K562 (cell line): ENCODE measurements at regions not wholly inside any gene's neighbourhood (a gene's known extent, or its start where the extent isn't known, plus 50 kb on each side); places are given as distances from the start of the nearest gene placed in this dataset.

Experiments
- ATAC-seq: fragments of 200-7000 bp; cut with Tn5 transposase; 3 replicates; pipeline ENCODE4 v1.9.1; 2020; ENCODE audit warnings: moderate library complexity
- BruUV-seq: library from RNA; stranded (reverse); fragments of 400-500 nt; replicated peaks from 2 replicates; lab custom pipeline; 2021; lab: Mats Ljungman, UMichigan
- CTCF ChIA-PET: fragments of 300-600 bp; formaldehyde crosslinking; extraction: SDS; loops from one replicate; lab custom pipeline; 2021; ENCODE audit warnings: low intra/inter-chr PET ratio; lab: Yijun Ruan, JAX
- POLR2A ChIA-PET: fragments of 300-600, 350-650 bp; sonication (Branson Sonifier 250); formaldehyde crosslinking; extraction: SDS; loops from one replicate; lab custom pipeline; 2021; ENCODE audit warnings: antibody characterized with exemption, inconsistent platforms; lab: Yijun Ruan, JAX
- DNase-seq, 4 experiments: peaks; one replicate each; pipeline versions ENCODE4 v3.0.0 to v3.0.0-alpha.2; 2011 to 2018; ENCODE audit warnings: low spot score in 3 of 4, mixed read lengths in 3 of 4; ENCODE audit errors: extremely low read depth in 1 of 4
- FAIRE-seq: peaks from 2 replicates; lab custom pipeline; 2011; peaks lifted over from hg19 to GRCh38; lab: Jason Lieb, UNC
- H2AFZ ChIP-seq: 2 replicates; pipeline ENCODE4 v1.6.0; 2011; ENCODE audit warnings: low read depth, low read length, control low read depth, inconsistent platforms
- H3K27ac ChIP-seq: fragments of 200-600 bp; 3 replicates; pipeline ENCODE4 v1.8.0; 2011; ENCODE audit warnings: low read depth, mild to moderate bottlenecking, control low read depth, inconsistent platforms, low read length, moderate library complexity, mixed read lengths; ENCODE audit errors: extremely low read depth
- H3K27me3 ChIP-seq, 2 experiments: fragments of 300-600 bp in 1 of 2; 2 replicates in 1 of 2; 3 replicates in 1 of 2; pipeline versions ENCODE4 v1.6.0 to v1.8.0; 2011; ENCODE audit warnings: inconsistent platforms in 2 of 2, low read length in 2 of 2, mild to moderate bottlenecking in 1 of 2, mixed read lengths in 1 of 2, moderate library complexity in 1 of 2; ENCODE audit not compliant: control insufficient read depth in 2 of 2, insufficient read depth in 2 of 2
- H3K36me3 ChIP-seq: fragments of 300-600 bp; 3 replicates; pipeline ENCODE4 v1.8.0; 2011; ENCODE audit warnings: mild to moderate bottlenecking, low read length, inconsistent platforms; ENCODE audit not compliant: control insufficient read depth, insufficient read depth
- H3K4me1 ChIP-seq, 2 experiments: fragments of 200-600 bp in 1 of 2; replicated peaks in 1 of 2; 2 replicates in 1 of 2; 3 replicates in 1 of 2; pipeline versions ENCODE4 v1.5.1 to v1.8.0; 2011; ENCODE audit warnings: inconsistent platforms in 2 of 2, low read length in 2 of 2, mild to moderate bottlenecking in 1 of 2, mixed read lengths in 1 of 2, moderate library complexity in 1 of 2; ENCODE audit not compliant: control insufficient read depth in 2 of 2, insufficient read depth in 2 of 2
- H3K4me2 ChIP-seq: 2 replicates; pipeline ENCODE4 v1.6.1; 2011; ENCODE audit warnings: low read length, control low read depth, inconsistent platforms, mixed read lengths; ENCODE audit not compliant: insufficient read depth
- H3K4me3 ChIP-seq: fragments of 200-600 bp; sonication (generic), shearing (Covaris generic); 2 replicates; pipeline ENCODE4 v1.5.1; 2016; ENCODE audit warnings: control low read depth, inconsistent platforms
- H3K79me2 ChIP-seq: fragments of 200-600 bp; 3 replicates; pipeline ENCODE4 v1.8.0; 2011; ENCODE audit warnings: low read length, inconsistent platforms; ENCODE audit not compliant: control insufficient read depth, insufficient read depth
- H3K9ac ChIP-seq, 2 experiments: 2 replicates each; pipeline versions ENCODE4 v1.6.0 to v1.6.1; 2011; ENCODE audit warnings: low read depth in 2 of 2, low read length in 2 of 2, control low read depth in 1 of 2, inconsistent platforms in 1 of 2, mild to moderate bottlenecking in 1 of 2, mixed read lengths in 1 of 2; ENCODE audit not compliant: insufficient read depth in 1 of 2
- H3K9me1 ChIP-seq: one replicate; pipeline ENCODE4 v1.6.0; 2011; ENCODE audit warnings: inconsistent platforms, mild to moderate bottlenecking, low read length, moderate library complexity; ENCODE audit not compliant: control insufficient read depth, insufficient read depth
- H3K9me3 ChIP-seq: replicated peaks from 2 replicates; pipeline ENCODE4 v1.5.1; 2011; ENCODE audit warnings: low read depth, low read length, inconsistent platforms; ENCODE audit not compliant: control insufficient read depth, insufficient read depth
- H4K20me1 ChIP-seq: replicated peaks from 2 replicates; pipeline ENCODE4 v1.6.1; 2011; ENCODE audit warnings: low read length, inconsistent platforms, mixed read lengths; ENCODE audit not compliant: control insufficient read depth, insufficient read depth
- L3MBTL2 ChIP-seq: fragments of 450-650 bp; IDR thresholded peaks from 2 replicates; pipeline ENCODE4 v1.6.1; 2016; ENCODE audit warnings: mild to moderate bottlenecking, moderate library complexity
- MEF2D ChIP-seq: conservative IDR thresholded peaks from 2 replicates; pipeline ENCODE4 v1.6.1; 2016; ENCODE audit warnings: low read depth, missing genetic modification characterization, missing compliant biosample characterization
- MITF ChIP-seq: IDR thresholded peaks from 2 replicates; pipeline ENCODE4 v1.6.1; 2014; ENCODE audit warnings: antibody characterized with exemption
- NONO ChIP-seq, 2 experiments: fragments of 200-400 bp in 1 of 2; fragments of 450-650 bp in 1 of 2; formaldehyde crosslinking in 1 of 2; IDR thresholded peaks; 2 replicates each; pipeline ENCODE4 v1.6.1; 2017; ENCODE audit warnings: low read depth in 2 of 2, mild to moderate bottlenecking in 2 of 2, moderate library complexity in 2 of 2, low read length in 1 of 2
- SAFB ChIP-seq: fragments of 200-400 bp; formaldehyde crosslinking; IDR thresholded peaks from 2 replicates; pipeline ENCODE4 v1.6.1; 2017; ENCODE audit warnings: low read depth, low read length, borderline replicate concordance
- YY1 ChIP-seq, 3 experiments: IDR thresholded peaks; 2 replicates each; pipeline ENCODE4 v1.6.1; 2011; ENCODE audit warnings: low read length in 2 of 3, mild to moderate bottlenecking in 2 of 3, moderate library complexity in 2 of 3, borderline replicate concordance in 1 of 3, control low read depth in 1 of 3, low read depth in 1 of 3; ENCODE audit not compliant: insufficient read depth in 3 of 3, insufficient replicate concordance in 2 of 3, control insufficient read depth in 1 of 3, insufficient read length in 1 of 3; ENCODE audit errors: extremely low read depth in 1 of 3
- WGBS: fragments of 100-300 bp; shearing (Covaris generic); methylation state at CpG from one replicate; pipeline ENCODE4 v1.1.6; 2016; ENCODE audit warnings: low coverage, mixed read lengths; ENCODE audit not compliant: insufficient coverage; ENCODE audit errors: missing lambda C conversion rate; 5-methylcytosine and 5-hydroxymethylcytosine counted together
- in situ Hi-C: fragments of 300-500 bp; cut with MboI; formaldehyde crosslinking; loops from 4 replicates; pipeline ENCODE4 v1.15.0; 2018; ENCODE audit warnings: inconsistent platforms, mixed read lengths
- intact Hi-C: fragments of 100-400 bp; cut with micrococcal nuclease; formaldehyde crosslinking; loops from 2 replicates; pipeline ENCODE4 v1.14.2; 2022

GRCh38 chr14:101411151-101411550 is 150.1 kb upstream of the DIO3 start:
- no peaks in the 10 kb centered on the region for H3K79me2 ChIP-seq
- H2AFZ ChIP-seq = no peak overlapping the region
- no peaks in the 10 kb centered on the region for H3K36me3 ChIP-seq
- H3K27me3 ChIP-seq = peaks cover 2 to 47% of the 10 kb centered on the region in 2 experiments; a peak in 4 of 5 replicates
- no peak overlapping the region for H3K9ac ChIP-seq
- POLR2A ChIA-PET = no interaction called here
- H4K20me1 ChIP-seq = no peaks in the 10 kb centered on the region
- 2% methylated on average over 8 of the region's 9 CpGs for WGBS
- in situ Hi-C loops (no loop called here), intact Hi-C loops (no loop called here)
- no peak overlapping the region for H3K27ac ChIP-seq
- DNase-seq (no peak), FAIRE-seq (no peak), ATAC-seq (no peak)
- H3K9me3 ChIP-seq = no peaks in the 10 kb centered on the region
- no peak overlapping the region for H3K4me3 ChIP-seq
- peaks cover 0 to 4% of the 10 kb centered on the region in 2 experiments; a peak in 1 of 5 replicates for H3K4me1 ChIP-seq
- no TSS peak for BruUV-seq
- TF ChIP-seq YY1 (IDR thresholded peaks at IDR 0.05; ENCODE audit: borderline replicate concordance in 1 of 3, control insufficient read depth in 1 of 3, extremely low read depth in 1 of 3, insufficient read depth in 3 of 3, insufficient read length in 1 of 3, insufficient replicate concordance in 2 of 3, low read depth in 1 of 3, low read length in 2 of 3) (no peak), SAFB (no peak)
- H3K4me2 ChIP-seq = no peak overlapping the region
- CTCF ChIA-PET = no interaction called here
- H3K9me1 ChIP-seq = no peaks in the 10 kb centered on the region

GRCh38 chr14:101411779-101412178 is 149.5 kb upstream of the DIO3 start:
- intact Hi-C loops (no loop called here), in situ Hi-C loops (no loop called here)
- ChIA-PET CTCF (no interaction called here), POLR2A (interaction anchor here (0.5 kb wide), 1 partner anchor 190 kb away, joined by 3 read pairs; no protein-coding TSS in a partner anchor)
- no TSS peak for BruUV-seq
- DNase-seq (no peak), ATAC-seq (no peak), FAIRE-seq (no peak)
- Histone ChIP-seq H3K79me2 (no peaks in the 10 kb centered on the region), H3K36me3 (no peaks in the 10 kb centered on the region), H2AFZ (no peak overlapping the region), H3K4me1 (peaks cover 0 to 4% of the 10 kb centered on the region in 2 experiments; a peak in 1 of 5 replicates), H3K4me3 (no peak overlapping the region), H3K9ac (no peak overlapping the region), H3K27ac (no peak overlapping the region), H4K20me1 (no peaks in the 10 kb centered on the region), H3K4me2 (no peak overlapping the region), H3K9me3 (no peaks in the 10 kb centered on the region), H3K9me1 (no peaks in the 10 kb centered on the region), H3K27me3 (peaks cover 2 to 45% of the 10 kb centered on the region in 2 experiments; a peak in 4 of 5 replicates)
- 3% methylated on average over 9 of the region's 10 CpGs for WGBS
- peak; percentile 67; the same call in 1 of the 2 replicates for TF ChIP-seq L3MBTL2
- no peak for TF ChIP-seq NONO (IDR thresholded peaks at IDR 0.05; ENCODE audit: low read depth in 2 of 2, low read length in 1 of 2)
- TF ChIP-seq MITF = no peak
- TF ChIP-seq MEF2D (tag) = no peak
